PC-3 (cell line): ENCODE measurements at regions not wholly inside any gene's neighbourhood (a gene's known extent, or its start where the extent isn't known, plus 50 kb on each side); places are given as distances from the start of the nearest gene placed in this dataset.

Experiments
- ATAC-seq: fragments of 200-7000 bp; cut with Tn5 transposase; 2 replicates; pipeline ENCODE4 v1.9.1; 2020; ENCODE audit warnings: mild to moderate bottlenecking, moderate library complexity
- BruUV-seq: library from RNA; stranded (reverse); fragments of 400-500 nt; replicated peaks from 2 replicates; lab custom pipeline; 2021; lab: Mats Ljungman, UMichigan
- CTCF ChIA-PET: fragments of 300-600 bp; sonication (Branson Sonifier 250); formaldehyde crosslinking; loops from one replicate; lab custom pipeline; 2022; ENCODE audit warnings: antibody characterized with exemption; lab: Charles Lee
- POLR2A ChIA-PET: fragments of 300-600 bp; sonication (Branson Sonifier 250); formaldehyde crosslinking; loops from one replicate; lab custom pipeline; 2022; ENCODE audit warnings: antibody characterized with exemption; ENCODE audit not compliant: unreplicated experiment; lab: Charles Lee
- DNase-seq: peaks from one replicate; pipeline ENCODE4 v3.0.0-alpha.2; 2015
- H2AFZ ChIP-seq: fragments of 300-600 bp; sonication (generic); 2 replicates; pipeline ENCODE4 v1.6.0; 2016; ENCODE audit warnings: antibody characterized with exemption, low read length
- H3F3A ChIP-seq: fragments of 300-600 bp; sonication (generic); one replicate; pipeline ENCODE4 v1.6.0; 2017; ENCODE audit warnings: antibody characterized with exemption, low read length, control low read depth, mild to moderate bottlenecking; ENCODE audit not compliant: unreplicated experiment
- H3K27ac ChIP-seq: fragments of 300-600 bp; sonication (generic); 2 replicates; pipeline ENCODE4 v1.5.1; 2016; ENCODE audit warnings: mild to moderate bottlenecking, low read length
- H3K27me3 ChIP-seq: fragments of 300-600 bp; sonication (generic); 2 replicates; pipeline ENCODE4 v1.6.1; 2016; ENCODE audit warnings: low read length, mixed read lengths
- H3K36me3 ChIP-seq: fragments of 300-600 bp; sonication (generic); 2 replicates; pipeline ENCODE4 v1.6.1; 2016; ENCODE audit warnings: low read depth, mixed run types, low read length, mixed read lengths
- H3K4me1 ChIP-seq: fragments of 300-600 bp; sonication (generic); 2 replicates; pipeline ENCODE4 v1.5.1; 2016; ENCODE audit warnings: low read length; ENCODE audit not compliant: insufficient read depth
- H3K4me2 ChIP-seq: fragments of 300-600 bp; sonication (generic); 2 replicates; pipeline ENCODE4 v1.6.0; 2016; ENCODE audit warnings: low read length
- H3K4me3 ChIP-seq: fragments of 300-600 bp; sonication (generic); 2 replicates; pipeline ENCODE4 v1.5.1; 2016; ENCODE audit warnings: mild to moderate bottlenecking, low read length, mixed read lengths
- H3K79me2 ChIP-seq: fragments of 300-600 bp; sonication (generic); 2 replicates; pipeline ENCODE4 v1.6.1; 2017; ENCODE audit warnings: low read length, mixed read lengths
- H3K9ac ChIP-seq: fragments of 300-600 bp; sonication (generic); 2 replicates; pipeline ENCODE4 v1.6.0; 2016; ENCODE audit warnings: mild to moderate bottlenecking, low read length
- H3K9me2 ChIP-seq: fragments of 300-600 bp; sonication (generic); replicated peaks from 2 replicates; pipeline ENCODE4 v1.6.1; 2016; ENCODE audit warnings: mixed run types, low read length, mixed read lengths
- H3K9me3 ChIP-seq: fragments of 300-600 bp; sonication (generic); 2 replicates; pipeline ENCODE4 v1.6.1; 2016; ENCODE audit warnings: low read length, mixed read lengths
- H4K20me1 ChIP-seq: fragments of 300-600 bp; sonication (generic); 2 replicates; pipeline ENCODE4 v1.6.1; 2016; ENCODE audit warnings: low read length, mixed read lengths
- EZH2 ChIP-seq: fragments of 300-600 bp; sonication (generic); IDR thresholded peaks from one replicate; pipeline ENCODE4 v1.6.1; 2017; ENCODE audit warnings: antibody characterized with exemption, mild to moderate bottlenecking, low read length; ENCODE audit not compliant: unreplicated experiment
- EZH2phosphoT487 ChIP-seq: fragments of 300-600 bp; sonication (generic); IDR thresholded peaks from 2 replicates; pipeline ENCODE4 v1.6.1; 2018; ENCODE audit warnings: mild to moderate bottlenecking, antibody characterized with exemption, low read length, borderline replicate concordance
- intact Hi-C: fragments of 100-400 bp; cut with micrococcal nuclease; formaldehyde crosslinking; loops from 2 replicates; pipeline ENCODE4 v1.9.0; 2023
- TF ChIP-seq, protein P1 (sequence below): fragments of 300-600 bp; sonication (generic); conservative IDR thresholded peaks from 2 replicates; pipeline ENCODE4 v1.5.1; 2017; ENCODE audit warnings: antibody characterized with exemption, low read depth, mild to moderate bottlenecking, low read length

DNA sequence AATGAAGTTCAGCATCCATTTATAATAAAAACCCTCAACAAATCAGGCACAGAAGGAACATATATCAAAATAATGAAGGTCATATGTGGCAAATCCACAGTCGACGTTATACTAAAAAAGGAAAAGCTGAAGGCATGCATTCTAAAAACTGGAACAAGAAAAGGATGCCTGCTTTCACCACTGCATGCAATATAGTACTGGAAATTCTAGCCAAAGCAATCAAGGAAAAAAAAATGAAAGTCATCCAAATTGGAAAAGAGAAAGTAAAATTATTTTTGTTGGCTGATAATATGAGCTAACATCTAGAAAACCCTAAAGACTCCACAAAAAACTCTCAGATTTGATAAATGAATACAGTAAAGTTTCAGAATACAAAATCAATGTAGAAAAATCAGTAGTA lies 1123.2 kb downstream of the TBL1XR1 start:
- Histone ChIP-seq H3K9ac (no peak overlapping the region), H3K9me3 (no peaks in the 10 kb centered on the region; the same call in 1 of the 2 replicates), H4K20me1 (no peaks in the 10 kb centered on the region), H3K27ac (no peak overlapping the region), H3F3A (no peaks in the 10 kb centered on the region), H3K4me1 (no peaks in the 10 kb centered on the region), H3K9me2 (no peaks in the 10 kb centered on the region), H3K27me3 (no peaks in the 10 kb centered on the region), H3K79me2 (no peaks in the 10 kb centered on the region), H3K4me3 (no peak overlapping the region), H2AFZ (no peak overlapping the region), H3K4me2 (no peak overlapping the region), H3K36me3 (no peaks in the 10 kb centered on the region)
- ChIA-PET CTCF (no interaction called here), POLR2A (no interaction called here)
- ATAC-seq: no peak
- DNase-seq: no peak
- intact Hi-C loops: no loop called here
- BruUV-seq: no TSS peak
- TF ChIP-seq EZH2: no peak
- TF ChIP-seq, protein P1, sequence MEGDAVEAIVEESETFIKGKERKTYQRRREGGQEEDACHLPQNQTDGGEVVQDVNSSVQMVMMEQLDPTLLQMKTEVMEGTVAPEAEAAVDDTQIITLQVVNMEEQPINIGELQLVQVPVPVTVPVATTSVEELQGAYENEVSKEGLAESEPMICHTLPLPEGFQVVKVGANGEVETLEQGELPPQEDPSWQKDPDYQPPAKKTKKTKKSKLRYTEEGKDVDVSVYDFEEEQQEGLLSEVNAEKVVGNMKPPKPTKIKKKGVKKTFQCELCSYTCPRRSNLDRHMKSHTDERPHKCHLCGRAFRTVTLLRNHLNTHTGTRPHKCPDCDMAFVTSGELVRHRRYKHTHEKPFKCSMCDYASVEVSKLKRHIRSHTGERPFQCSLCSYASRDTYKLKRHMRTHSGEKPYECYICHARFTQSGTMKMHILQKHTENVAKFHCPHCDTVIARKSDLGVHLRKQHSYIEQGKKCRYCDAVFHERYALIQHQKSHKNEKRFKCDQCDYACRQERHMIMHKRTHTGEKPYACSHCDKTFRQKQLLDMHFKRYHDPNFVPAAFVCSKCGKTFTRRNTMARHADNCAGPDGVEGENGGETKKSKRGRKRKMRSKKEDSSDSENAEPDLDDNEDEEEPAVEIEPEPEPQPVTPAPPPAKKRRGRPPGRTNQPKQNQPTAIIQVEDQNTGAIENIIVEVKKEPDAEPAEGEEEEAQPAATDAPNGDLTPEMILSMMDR: no peak
- TF ChIP-seq EZH2phosphoT487: no peak

DNA sequence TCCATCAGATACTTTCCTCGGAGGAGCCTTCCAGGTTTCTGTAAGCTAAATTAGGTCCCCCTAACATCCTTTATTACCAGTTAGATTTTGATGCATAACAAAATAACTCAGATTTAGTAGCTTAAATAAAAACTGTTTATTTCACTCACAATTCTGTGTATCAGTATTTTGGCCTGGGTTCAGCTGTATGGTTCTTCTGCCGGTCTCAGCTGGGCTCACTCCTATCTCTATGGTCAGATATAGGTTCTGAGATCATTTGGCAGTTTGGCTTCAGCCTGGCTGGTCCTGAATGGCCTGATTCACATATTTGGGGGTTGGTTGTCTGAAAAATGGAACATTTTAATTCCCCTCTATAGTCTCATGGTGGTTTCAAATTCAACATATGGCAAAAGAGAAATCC lies 1125.3 kb downstream of the TBL1XR1 start:
- H3K36me3 ChIP-seq: no peaks in the 10 kb centered on the region
- POLR2A ChIA-PET: no interaction called here
- DNase-seq (no peak), ATAC-seq (no peak)
- no peaks in the 10 kb centered on the region for H3K79me2 ChIP-seq
- H3K4me3 ChIP-seq: no peak overlapping the region
- no peaks in the 10 kb centered on the region for H4K20me1 ChIP-seq
- H3K4me1 ChIP-seq: no peaks in the 10 kb centered on the region
- no peaks in the 10 kb centered on the region; the same call in 1 of the 2 replicates for H3K9me3 ChIP-seq
- CTCF ChIA-PET: no interaction called here
- no peaks in the 10 kb centered on the region for H3F3A ChIP-seq
- no peak overlapping the region for H3K9ac ChIP-seq
- no peaks in the 10 kb centered on the region for H3K27me3 ChIP-seq
- no TSS peak for BruUV-seq
- no peak for TF ChIP-seq EZH2phosphoT487
- TF ChIP-seq EZH2: no peak
- no peak overlapping the region for H3K4me2 ChIP-seq
- H3K27ac ChIP-seq: no peak overlapping the region
- no peaks in the 10 kb centered on the region for H3K9me2 ChIP-seq
- intact Hi-C loops: no loop called here
- no peak overlapping the region for H2AFZ ChIP-seq

DNA sequence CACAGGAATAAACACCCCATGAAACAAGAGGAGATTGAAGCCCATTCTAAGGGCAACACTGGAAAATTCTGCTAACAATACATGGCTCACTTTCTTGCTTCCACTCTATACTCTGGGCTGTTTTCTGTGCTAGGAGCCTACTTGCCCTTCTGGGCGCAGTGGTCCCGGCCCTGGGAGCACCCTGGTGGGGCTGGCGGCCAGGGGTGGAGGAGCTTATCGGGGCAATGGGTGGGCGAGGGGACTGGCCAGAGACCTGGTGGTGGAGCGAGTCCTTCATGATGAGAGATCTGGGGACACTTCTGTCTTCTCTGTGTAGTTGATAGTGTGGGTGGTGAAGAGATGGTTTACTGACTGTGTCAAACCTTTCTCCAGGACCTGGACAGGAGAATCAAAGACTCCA lies 1128.5 kb downstream of the TBL1XR1 start:
- intact Hi-C loops: no loop called here
- CTCF ChIA-PET: no interaction called here

More for the DNA sequence above, 1128.5 kb downstream of the TBL1XR1 start:
- ATAC-seq (no peak), DNase-seq (no peak)
- TF ChIP-seq, protein P1: no peak
- TF ChIP-seq EZH2phosphoT487 (no peak), EZH2 (no peak)
- no peak overlapping the region for H3K4me2 ChIP-seq
- no peaks in the 10 kb centered on the region for H3F3A ChIP-seq
- H3K9me3 ChIP-seq: no peaks in the 10 kb centered on the region; the same call in 1 of the 2 replicates
- H3K27me3 ChIP-seq: no peaks in the 10 kb centered on the region
- no peaks in the 10 kb centered on the region for H4K20me1 ChIP-seq
- H3K9ac ChIP-seq: no peak overlapping the region
- no peaks in the 10 kb centered on the region for H3K79me2 ChIP-seq
- no peak overlapping the region for H3K4me3 ChIP-seq
- H2AFZ ChIP-seq: no peak overlapping the region
- BruUV-seq: no TSS peak
- no peaks in the 10 kb centered on the region for H3K36me3 ChIP-seq
- POLR2A ChIA-PET: no interaction called here
- H3K9me2 ChIP-seq: no peaks in the 10 kb centered on the region
- no peaks in the 10 kb centered on the region for H3K4me1 ChIP-seq
- H3K27ac ChIP-seq: no peak overlapping the region
